ENCODE measurements at regions not wholly inside any gene's neighbourhood (a gene's known extent, or its start where the extent isn't known, plus 50 kb on each side); places are given as distances from the start of the nearest gene placed in this dataset.
A peak's percentile ranks its signal among the peaks of the same experiment; 100 is the strongest.

DNA sequence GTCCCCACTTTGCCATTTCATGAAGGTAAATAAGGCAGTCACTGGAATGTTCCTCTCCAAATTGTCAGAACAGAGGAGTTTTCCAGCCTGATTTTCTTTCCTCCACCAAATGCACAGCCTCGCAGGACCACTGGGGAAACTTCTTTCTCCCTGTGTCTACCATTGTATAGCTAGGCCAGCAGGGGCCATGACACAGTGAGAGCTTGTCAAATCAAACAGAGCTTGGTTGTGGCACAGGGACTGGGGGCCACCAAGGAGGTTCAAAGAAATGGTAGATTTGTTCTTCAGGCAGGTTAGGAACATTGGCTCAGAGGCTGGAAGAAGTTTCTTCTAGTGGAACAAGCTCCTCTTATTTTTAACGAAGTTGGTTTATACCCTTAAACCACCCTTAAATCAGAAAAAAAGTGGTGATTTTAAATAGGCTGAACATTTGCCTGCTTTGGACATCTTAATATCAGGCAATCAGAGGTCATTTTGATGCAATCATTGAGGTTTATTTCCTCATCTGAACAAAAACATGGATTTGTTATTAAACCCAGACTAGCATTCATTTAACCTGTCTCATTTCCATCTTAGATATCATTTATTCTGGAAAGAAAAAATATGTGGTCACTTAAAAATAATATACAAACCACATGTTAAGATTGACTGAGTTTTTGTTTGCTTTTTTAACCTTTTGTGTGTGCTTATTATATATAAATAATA is 105.6 kb downstream of the GTPBP8 start:
- no peak for DNase-seq (ENCODE audit: low spot score)

DNA sequence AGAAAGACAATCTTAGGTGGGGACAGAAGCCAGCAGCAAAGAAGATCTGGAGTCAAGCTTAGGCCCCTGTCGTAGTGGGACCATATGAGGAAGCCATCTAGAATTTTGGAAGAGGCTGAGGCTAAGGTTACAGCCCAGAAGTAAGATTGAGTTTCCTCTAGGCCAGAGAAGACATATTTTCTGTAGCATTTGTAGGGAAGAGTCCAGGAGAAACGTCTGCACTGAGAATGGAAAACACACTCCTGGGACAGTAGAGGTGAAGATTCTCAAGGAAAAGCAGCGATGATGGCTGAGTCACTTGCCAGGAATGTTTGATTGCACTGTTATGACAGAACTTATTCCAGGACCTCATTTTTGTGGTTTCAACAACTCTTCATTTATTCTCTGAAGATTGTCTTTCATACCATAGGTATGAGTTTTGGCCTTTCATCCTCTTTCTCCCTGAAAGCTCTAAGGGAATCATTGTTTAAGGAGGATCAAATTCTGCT is 107.2 kb downstream of the GTPBP8 start:
- peak; percentile 40 for DNase-seq (ENCODE audit: low spot score)

DNA sequence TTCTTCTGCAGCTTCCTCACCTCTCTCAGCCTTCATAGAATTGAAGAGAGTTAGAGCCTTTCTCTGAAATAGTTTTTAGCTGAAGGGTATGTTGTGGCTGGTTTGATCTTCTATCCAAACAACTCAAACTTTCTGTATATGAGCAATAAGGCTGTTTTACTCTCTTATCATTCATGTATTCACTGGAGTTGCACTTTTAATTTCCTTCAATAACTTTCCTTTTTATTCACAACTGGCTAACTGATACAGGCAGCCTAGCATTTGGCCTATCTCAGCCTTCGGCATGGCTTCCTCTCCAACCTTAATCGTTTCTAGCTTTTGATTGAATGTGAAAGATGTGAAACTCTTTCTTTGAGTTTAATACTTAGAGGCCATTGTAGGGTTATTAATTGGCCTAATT is 109.3 kb downstream of the GTPBP8 start:
- DNase-seq (ENCODE audit: low spot score) = no peak

DNA sequence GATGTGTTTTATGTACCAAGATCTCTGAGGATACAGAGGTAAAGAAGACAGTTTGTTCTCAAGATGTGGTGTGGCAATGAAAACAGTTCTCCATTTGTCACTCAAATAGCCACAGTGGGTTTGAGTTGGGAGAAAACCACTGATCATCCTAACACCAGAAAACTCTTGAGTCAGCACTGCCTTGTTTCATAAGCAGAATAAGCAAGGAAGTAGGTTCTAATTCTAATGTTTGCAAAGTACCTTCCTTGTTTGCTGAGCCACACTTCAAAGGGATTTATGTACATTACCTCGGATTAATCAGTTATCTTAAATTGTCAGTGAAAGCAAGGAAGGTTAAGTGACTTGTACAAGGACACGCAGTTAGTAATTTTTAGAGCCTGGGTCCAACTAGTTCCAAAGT is 107.8 kb upstream of the BOC start:
- no peak for DNase-seq (ENCODE audit: low spot score)

DNA sequence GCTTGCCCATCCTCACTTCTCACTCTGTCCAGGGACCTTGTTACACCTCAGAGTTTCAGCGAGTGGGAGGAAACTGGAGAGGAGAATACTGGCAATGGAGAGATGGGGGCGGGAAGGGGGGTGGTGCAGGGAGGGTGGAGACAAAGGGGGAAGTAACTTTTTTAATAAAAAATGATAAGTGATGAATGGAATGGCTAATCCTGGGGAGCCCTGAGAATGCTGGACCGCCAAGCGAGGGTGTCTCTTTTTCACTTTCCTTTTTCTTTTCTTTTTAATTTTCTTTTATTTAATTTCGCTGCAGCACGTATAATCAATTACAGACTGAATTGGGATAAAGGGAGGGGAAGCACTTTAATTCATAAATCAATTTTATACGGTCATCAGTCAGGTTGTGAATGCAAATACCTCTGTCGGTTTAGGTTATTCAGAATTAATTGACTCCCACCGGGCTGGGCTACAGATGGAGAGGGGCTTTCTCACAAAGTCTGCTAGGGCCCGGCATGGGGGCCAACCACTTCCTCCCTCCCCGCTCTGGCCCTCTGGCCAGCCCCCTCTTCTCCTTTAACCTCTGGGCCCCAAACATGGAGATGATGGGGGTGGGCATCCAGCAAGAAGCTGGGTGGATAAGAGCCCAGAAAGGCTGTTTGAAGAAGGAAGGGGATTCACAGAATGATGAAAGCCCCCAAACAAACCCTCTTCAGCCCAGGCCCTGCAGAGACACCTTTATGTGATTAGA is 106.8 kb upstream of the BOC start:
- no peak for DNase-seq (ENCODE audit: low spot score)

DNA sequence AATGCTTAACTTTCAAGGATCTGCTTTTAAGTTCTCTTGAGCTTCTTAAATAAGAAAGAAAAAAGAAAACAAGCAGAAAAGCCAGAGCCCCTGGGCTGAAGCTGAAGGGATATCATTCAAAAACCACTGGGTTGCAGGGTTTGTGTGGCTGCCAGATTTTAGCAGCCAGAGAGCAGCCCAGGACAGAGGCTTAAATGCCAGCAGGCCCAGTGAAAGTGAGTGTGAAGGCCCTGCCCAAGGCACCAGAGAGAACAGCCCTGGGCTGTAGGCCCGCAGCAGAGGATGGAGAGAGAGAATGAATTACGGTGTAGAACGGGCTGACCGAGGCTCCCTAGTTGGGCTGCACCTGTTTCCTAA is 106.3 kb upstream of the BOC start:
- no peak for DNase-seq (ENCODE audit: low spot score)

DNA sequence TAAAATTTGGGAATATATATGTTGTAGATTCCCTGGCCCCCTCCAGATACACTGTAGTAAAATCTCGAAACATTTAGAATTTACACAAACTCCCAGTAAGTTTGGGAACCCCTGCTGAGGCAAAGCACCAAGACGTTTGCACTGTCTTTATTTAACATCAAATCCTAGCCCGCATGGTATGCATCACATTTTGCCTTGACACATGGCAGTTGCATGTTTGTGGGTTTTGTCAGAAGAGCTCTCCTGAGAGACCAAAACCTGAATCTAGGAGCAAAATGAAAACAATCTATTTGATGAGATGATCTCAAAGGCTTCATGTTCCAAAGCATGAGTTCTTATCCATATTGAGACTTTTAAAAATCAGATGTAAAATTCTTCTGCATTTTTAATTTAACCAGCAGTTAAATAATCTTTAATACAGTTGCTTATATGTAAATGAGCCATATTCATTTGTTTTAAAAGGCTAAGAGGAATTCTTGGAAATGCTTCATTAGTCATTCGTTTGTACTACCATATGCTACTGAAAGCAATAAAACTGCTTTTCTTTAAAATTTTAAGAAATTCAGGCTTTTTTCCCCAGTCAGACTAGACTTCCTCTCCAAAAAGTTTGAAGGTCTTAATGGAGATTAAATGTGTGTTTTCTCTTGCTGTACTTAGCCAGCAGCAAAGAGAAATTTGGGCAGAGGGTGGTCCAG is 105.2 kb upstream of the BOC start:
- no peak for DNase-seq (ENCODE audit: low spot score)

DNA sequence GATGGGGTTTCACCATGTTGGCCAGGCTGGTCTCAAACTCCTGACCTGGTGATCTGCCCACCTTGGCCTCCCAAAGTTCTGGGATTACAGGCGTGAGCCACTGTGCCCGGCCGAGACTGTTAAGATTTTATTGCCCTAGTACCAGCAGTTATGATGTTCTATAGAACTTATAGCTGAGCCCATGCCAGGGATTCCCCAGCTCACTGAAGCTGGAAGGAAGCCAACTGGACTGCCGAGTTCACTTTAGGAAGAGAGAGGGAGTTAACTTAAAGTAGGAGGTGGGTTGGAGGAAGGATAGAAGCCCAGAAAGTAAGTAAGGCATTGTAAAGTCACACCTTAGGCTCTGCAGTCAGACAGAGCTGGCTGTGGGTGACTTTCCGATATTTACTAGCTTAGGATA is 101.1 kb upstream of the BOC start:
- DNase-seq (ENCODE audit: low spot score) = no peak

DNA sequence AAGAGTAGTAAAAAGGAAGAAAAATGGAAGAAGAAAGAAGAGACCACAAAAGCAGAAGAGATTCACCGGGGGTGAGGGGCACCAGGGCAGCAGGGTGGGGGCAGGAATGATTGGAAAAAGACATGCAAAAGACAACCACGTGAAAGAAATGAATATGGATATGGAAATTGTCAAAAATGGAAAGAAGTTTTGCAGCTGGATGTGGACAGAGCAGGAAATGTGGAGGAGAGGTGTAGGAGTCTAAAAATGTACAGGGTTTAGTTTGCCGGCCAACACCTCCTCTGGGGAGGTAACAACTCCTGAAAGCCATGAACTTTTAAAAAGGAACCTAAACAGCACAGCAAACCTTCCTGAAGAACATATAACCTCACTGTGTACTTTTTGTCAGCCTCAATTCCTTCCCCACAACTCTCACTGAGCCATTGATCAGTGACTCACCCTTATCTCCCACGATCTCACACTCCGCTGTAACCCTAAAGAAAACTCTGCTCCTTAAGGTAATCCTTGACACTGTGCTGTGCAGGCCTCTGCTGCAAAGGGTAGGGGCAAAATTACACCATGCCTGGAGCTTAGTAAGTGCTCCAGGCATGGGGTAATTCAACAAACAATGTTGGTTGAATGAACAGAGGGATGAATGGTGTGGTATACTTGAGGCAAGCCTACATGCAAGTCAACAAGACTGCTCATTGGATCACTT is 100.2 kb upstream of the BOC start:
- DNase-seq (ENCODE audit: low spot score) = no peak

DNA sequence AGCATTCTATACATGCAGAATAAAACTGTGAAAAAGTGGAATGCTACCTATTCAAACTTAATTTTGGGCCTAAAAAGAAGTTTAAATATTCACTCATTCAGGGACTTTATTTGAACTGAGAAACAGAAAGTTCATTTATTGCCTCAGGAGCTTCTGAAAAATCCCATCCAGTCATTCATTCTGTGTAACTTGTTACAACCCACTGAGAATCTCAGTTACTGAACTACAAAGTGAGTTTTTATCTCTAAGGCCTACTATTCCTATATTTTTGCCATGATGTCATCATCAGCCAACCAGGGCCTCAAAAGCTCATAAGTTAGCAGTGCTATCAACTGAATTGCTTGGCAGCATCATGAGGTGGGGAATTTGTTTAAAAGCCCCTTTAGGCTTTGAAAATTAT is 98.0 kb upstream of the BOC start:
- no peak for DNase-seq (ENCODE audit: low spot score)

DNA sequence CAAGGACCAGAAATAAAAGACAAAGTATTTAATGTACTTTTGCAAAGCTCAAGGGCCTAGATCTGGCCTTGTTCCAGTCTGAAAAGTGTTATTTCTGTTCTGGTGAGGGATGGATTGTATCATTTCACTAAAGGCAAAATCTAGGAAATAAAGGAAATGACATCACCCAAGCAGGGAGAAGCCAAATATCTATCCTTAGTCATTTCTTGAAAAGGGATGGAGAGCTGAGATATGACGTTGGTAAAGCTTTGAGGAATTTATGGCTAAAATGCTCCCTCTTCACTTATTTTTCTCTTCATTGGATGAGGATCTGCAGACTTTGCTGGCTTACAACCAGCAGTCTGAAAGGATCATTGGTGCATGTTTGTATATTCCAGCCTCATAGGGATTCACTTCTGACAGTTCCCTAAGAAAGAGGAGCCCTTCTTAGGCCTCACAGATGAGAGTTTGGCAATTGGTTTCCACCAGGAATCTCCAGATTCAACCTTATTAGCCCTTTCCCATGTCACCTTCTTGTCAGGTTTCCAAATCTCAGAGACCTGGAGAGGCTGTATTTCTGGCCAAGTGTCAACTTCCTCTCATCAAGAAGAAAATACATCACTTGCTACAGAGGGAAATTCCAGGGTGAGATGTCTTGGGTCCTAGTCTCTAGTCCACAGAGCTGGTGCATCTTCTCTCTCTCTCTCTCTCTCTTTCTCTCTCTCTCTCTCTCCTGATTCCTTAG is 93.7 kb upstream of the BOC start:
- peak; percentile 70 for DNase-seq (ENCODE audit: low spot score)

DNA sequence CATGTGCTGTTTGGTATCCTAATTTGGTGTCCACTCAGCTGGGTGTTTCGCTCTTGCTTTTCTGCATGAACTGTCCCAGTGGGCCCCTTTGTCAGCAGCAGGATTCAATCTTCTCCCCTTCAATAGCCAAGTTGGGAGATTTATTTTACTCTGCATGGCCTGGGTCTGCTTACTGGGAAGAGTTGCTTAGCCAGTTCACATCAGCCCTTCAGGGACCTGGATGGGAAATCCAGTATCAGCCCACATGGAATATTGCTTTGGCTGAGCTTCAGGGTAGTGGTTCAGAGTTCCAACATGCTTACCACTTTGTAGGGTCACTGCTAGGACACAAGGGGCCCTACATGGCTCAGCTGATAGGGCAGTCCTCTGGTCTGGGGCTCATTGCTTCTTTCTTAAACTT is 93.0 kb upstream of the BOC start:
- DNase-seq (ENCODE audit: low spot score) = no peak

DNA sequence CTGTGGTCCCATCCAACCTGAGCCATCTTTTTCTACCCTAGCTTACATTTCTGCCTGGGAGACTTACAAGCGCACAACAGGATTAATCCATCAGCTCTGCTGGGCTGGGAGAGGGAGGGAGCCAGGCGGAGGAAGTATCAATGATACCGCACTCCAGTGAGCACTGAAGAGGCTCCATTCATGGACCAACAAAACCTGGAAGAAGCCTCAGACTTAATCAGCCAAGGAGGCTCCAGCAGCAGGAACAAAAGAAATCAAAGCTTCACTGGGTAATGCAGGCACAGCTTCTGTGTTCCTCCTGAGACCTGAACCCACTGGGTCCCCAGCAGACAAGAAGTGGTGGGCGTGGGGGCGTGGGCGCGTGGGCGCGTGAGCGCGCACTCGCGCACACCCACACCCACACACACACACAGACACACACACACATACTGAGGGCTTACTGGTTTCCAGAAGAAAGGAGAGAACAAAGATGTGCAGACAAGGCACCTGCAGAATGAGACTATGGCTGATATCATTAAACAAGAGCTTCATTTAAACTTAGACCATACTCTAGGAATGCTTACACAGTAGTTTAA is 87.0 kb upstream of the BOC start:
- no peak for DNase-seq (ENCODE audit: low spot score)

DNA sequence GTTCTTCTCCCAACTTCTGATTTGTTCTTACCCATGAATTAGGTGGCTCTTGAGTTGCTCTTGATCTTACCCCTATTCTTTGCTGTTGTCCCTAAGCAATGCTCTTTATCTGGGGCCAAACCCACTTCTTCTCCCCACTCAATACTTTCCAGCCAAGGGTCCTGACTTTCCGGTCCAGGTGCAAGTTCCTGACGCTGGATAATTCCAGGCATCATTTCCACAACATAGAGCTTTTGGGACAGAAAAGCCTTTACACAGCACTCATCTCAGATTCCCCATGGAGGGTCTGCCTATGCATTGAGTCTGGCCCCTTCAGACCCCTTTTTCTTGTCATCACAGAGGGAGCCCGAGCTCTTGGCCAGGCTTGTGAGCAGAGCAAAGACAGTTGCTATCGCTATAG is 85.4 kb upstream of the BOC start:
- no peak for DNase-seq (ENCODE audit: low spot score)

DNA sequence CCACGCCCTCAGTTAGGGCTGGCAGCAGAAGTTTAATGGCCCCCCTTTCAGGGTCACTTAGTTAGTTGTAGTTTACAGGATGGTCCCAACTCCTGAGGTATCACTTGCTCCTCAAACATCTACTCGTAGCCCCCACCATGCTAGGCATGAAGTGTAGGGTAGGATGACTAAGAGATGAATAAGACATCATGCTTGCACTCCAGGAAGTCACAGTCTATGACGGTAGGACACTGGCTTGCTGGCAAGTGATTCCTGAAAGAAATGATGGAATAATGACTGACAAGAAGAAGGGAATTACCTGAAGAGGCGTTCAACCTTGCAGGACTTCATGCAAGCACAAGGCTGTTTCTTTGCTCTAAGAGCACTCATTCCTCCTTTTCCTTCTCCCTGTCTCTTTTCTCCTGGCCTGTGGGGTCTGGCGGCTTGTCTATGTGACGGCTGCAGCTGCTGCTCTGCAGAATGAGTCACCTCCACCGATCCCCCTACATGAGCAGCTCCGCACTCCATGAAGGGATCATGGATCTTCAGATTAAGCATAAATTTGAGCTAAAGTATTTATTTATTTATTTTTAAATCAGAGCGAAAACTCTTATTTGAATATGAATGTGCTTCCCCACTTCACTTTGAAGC is 82.9 kb upstream of the BOC start:
- no peak for DNase-seq (ENCODE audit: low spot score)

DNA sequence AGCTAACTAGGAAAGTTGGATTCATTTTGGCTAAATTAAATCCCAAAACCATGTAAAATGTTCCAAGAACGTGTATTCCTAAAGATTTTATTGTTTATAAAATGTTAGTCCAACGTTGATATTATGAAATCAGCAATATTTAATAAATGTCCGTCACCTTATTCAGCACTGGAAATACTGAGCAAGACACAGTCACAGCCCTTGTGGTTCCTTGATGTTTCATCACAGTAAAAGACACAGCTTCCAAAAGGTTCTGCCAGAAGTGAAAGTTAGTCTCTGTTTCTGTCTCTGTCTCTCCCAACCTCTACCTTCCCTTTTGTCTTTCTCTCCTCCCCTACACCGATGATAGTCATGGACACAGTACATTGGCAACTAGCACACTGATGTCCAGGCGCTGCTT is 82.2 kb upstream of the BOC start:
- DNase-seq (ENCODE audit: low spot score) = no peak

DNA sequence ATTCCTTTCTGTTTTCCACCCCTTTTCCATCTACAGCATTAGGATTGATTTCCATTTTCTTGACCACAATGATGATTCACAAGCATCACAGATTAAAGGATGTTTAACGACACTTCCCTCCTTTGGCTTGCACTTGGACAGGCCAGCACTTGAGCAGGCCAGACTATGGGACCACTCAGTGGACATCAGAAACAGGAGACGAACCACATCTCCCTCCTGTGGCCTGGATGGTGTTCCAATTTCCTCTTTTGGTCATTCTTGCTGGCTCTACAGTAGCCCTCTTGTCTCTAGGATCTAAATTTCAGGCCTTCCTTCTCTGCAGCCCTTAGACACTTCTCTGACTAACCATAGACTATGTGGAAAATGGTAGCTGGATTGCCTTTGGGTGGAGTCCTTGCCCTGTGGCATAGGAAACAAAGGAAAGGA is 78.8 kb upstream of the BOC start:
- DNase-seq (ENCODE audit: low spot score) = peak; percentile 44

DNA sequence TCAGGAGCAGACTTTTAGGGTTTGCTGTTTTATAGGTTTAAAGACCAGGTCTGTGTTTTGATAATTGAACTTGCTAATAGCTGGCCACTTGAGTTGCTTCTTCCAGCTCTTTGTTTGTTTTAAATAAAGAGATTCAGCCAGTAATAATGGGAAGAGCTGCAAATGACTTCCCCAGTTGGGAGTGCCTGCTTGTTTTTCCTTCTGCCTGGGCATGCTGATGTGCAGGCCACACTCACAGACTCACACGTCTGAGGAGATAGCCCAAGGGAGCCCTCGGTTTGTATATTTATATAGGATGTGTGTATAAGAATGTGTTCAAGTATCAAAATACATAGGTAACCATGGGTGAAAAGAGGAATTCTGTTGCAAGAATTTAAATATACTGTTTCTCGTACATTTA is 78.2 kb upstream of the BOC start:
- no peak for DNase-seq (ENCODE audit: low spot score)

DNA sequence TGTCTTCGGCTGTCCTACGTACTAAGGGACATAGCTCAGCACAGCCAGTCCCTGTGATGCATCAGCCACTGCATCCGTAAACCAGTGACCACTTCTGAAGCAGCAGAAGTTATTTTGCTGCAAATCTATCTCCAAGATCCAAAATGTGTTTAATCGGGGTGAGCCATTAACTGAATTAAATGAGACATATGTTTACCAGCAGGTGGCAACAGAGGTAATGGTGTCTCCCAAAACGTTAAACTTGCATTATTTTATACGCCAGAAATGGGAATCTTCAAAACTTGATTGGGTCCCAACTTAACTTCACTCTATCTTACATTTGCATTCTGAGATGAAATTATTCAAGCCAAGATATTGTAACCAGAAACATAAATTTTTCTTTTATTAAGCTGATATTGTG is 75.3 kb upstream of the BOC start:
- DNase-seq (ENCODE audit: low spot score) = peak; percentile 25

DNA sequence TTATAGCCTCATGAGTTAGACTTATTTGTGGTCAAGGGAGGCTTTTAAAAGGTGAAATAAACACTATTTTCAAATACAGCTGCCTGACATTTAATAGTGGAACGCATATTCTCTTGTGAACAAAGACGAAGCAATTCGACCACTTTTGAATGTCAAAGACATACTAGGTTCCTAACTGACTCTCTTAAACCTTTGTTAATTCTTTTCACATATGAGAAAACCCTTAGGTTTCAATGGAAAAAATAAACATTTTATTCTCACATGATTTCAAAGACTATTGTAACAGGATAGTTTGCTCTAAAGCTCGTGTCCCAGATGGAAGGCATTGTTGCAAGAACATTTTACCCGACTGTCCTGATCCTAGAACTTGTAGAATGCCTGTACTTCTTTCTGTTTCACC is 74.8 kb upstream of the BOC start:
- DNase-seq (ENCODE audit: low spot score) = no peak

Data from AG08396 (cell line).